AG04449 (cell line): ENCODE measurements at regions not wholly inside any gene's neighbourhood (a gene's known extent, or its start where the extent isn't known, plus 50 kb on each side); places are given as distances from the start of the nearest gene placed in this dataset.
"Not testable (repeated sequence)": the region's sequence is repeated elsewhere in the genome, so short reads cannot be mapped to it uniquely, and the experiment has no call there.

Source experiments
- CTCF ChIA-PET: fragments of 350-600 bp; formaldehyde crosslinking; extraction: SDS; loops from one replicate; lab custom pipeline; 2021; ENCODE audit warnings: antibody characterized with exemption; lab: Yijun Ruan, JAX
- POLR2A ChIA-PET: fragments of 400-600, 350-600 bp; formaldehyde crosslinking; extraction: SDS; loops from one replicate; lab custom pipeline; 2020; ENCODE audit warnings: antibody characterized with exemption, inconsistent platforms; lab: Yijun Ruan, JAX
- DNase-seq: peaks from one replicate; pipeline ENCODE4 v3.0.0-alpha.2; 2010; ENCODE audit warnings: low read depth, low spot score
- H3K4me3 ChIP-seq: 2 replicates; pipeline ENCODE4 v1.5.1; 2011; ENCODE audit warnings: low read depth, mild to moderate bottlenecking, control low read depth, low read length
- TF ChIP-seq, protein P1 (sequence below): IDR thresholded peaks from one replicate; pipeline ENCODE4 v1.5.1; 2011; ENCODE audit warnings: mild to moderate bottlenecking, moderate library complexity, low read length, control low read depth, inconsistent platforms; ENCODE audit not compliant: insufficient read depth; ENCODE audit errors: missing control alignments

- no peak for DNase-seq
- no peak overlapping the region for H3K4me3 ChIP-seq
- ChIA-PET POLR2A (no interaction called here), CTCF (no interaction called here)
- TF ChIP-seq, protein P1, sequence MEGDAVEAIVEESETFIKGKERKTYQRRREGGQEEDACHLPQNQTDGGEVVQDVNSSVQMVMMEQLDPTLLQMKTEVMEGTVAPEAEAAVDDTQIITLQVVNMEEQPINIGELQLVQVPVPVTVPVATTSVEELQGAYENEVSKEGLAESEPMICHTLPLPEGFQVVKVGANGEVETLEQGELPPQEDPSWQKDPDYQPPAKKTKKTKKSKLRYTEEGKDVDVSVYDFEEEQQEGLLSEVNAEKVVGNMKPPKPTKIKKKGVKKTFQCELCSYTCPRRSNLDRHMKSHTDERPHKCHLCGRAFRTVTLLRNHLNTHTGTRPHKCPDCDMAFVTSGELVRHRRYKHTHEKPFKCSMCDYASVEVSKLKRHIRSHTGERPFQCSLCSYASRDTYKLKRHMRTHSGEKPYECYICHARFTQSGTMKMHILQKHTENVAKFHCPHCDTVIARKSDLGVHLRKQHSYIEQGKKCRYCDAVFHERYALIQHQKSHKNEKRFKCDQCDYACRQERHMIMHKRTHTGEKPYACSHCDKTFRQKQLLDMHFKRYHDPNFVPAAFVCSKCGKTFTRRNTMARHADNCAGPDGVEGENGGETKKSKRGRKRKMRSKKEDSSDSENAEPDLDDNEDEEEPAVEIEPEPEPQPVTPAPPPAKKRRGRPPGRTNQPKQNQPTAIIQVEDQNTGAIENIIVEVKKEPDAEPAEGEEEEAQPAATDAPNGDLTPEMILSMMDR, result no peak
Observed at GRCh38 chr16:10297341-10298006, 88.4 kb upstream of the ATF7IP2 start.

- no peak overlapping the region for H3K4me3 ChIP-seq
- POLR2A ChIA-PET, result interaction anchor here (0.7 kb wide), 1 partner anchor 1695 kb away, joined by 3 read pairs; no protein-coding TSS in a partner anchor
- TF ChIP-seq, protein P1, result no peak
- no peak for DNase-seq
- CTCF ChIA-PET, result no interaction called here
Observed at GRCh38 chr16:10300905-10301304, 85.0 kb upstream of the ATF7IP2 start.

DNA sequence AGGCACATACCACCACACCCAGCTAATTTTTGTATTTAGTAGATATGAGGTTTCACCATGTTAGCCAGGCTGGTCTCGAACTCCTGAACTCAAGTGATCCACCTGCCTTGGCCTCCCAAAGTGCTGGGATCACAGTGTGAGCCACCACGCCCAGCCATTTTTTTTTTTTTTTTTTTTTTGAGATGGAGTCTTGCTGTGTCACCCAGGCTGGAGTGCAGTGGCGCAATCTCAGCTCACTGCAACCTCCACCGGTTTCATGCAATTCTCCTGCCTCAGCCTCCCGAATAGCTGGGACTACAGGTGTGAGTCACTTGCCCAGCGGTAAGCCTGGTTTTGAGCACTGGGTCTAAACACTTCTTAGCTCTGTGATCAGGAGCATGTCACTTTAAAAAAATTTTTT is 84.3 kb upstream of the ATF7IP2 start:
- H3K4me3 ChIP-seq, CTCF ChIA-PET, DNase-seq, POLR2A ChIA-PET: not testable (repeated sequence)

DNA sequence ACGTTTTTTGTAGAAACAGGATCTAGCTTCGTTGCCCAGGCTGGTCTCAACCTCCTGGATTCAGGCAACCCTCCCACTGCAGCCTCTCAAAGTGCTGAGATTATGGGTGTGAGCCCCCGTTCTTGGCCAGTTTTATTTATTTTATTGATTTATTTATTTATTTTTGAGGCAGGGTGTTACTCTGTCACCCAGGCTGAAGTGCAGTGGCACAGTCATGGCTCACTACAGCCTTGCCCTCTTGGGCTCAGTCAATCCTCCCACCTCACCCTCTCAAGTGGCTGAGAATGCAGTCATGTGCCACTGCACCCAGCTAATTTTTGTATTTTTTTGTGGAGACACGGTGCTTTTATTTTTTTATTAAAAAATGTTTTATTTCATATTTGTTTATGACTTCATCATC is 79.9 kb upstream of the ATF7IP2 start:
- ChIA-PET POLR2A (no interaction called here), CTCF (no interaction called here)
- H3K4me3 ChIP-seq, result no peak overlapping the region
- TF ChIP-seq, protein P1, result no peak
- DNase-seq, result no peak

- ChIA-PET POLR2A (interaction anchor here (0.6 kb wide), 2 partner anchors 9 to 30 kb away, joined by 3 to 4 read pairs; no protein-coding TSS in a partner anchor), CTCF (no interaction called here)
- TF ChIP-seq, protein P1, result no peak
- no peak for DNase-seq
- no peak overlapping the region for H3K4me3 ChIP-seq
Observed at GRCh38 chr16:10308305-10309193, 77.3 kb upstream of the ATF7IP2 start.

DNA sequence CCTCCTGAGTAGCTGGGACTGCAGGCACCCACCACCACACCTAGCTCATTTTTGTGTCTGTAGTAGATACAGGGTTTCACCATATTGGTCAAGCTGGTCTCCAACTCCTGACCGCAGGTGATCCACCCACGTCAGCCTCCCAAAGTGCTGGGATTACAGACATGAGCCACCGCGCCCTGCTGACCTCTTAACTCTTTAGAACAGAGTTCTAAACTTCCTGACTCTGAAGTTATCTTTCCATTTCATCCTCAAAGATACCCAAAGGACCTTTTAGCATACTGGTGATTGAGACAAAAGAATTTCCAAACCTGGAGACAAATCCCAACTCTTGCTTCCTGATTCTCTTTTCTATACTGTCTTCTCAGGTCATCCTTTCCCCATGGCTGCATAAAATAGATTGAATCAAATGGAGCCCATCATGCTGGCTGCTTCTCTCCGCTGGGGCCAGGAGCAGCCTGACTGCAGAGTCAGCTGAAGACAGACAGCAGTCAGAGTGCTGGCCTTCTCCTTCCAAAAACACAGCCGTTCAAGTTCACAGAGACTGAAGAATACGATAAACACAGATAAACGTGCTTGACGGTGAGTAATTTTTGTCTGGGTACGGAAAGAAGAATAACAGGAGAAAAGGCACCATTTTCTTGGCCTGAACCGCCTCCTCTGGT is 76.5 kb upstream of the ATF7IP2 start:
- TF ChIP-seq, protein P1, result no peak
- H3K4me3 ChIP-seq, result no peak overlapping the region
- POLR2A ChIA-PET, result interaction anchor here (0.6 kb wide), 1 partner anchor 8 kb away, joined by 4 read pairs; no protein-coding TSS in a partner anchor
- no peak for DNase-seq
- CTCF ChIA-PET, result no interaction called here
